ENCODE measurements at regions not wholly inside any gene's neighbourhood (a gene's known extent, or its start where the extent isn't known, plus 50 kb on each side); places are given as distances from the start of the nearest gene placed in this dataset.

DNA sequence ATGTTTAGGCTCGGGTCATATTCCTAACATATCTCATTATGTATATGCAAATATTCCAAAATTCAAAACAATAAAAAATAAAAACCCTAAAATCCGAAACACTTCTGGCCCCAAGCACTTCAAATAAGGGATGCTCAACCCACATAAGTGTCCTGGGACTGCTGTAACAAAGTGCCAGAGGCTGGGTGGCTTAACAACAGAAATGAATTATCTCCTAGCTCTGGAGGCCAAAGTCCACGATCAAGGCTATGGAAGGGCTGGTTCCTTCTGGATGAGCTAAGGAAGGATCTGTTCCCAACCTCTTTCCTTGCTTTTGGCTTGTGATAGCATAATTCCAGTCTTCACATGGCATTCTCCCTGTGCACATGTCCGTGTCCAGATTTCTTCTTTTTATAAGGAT, 181.6 kb upstream of the NFE2L3 start:
- FAIRE-seq (no peak), DNase-seq (ENCODE audit: insufficient read length) (no peak)
- TF ChIP-seq POLR2AphosphoS5 (IDR thresholded peaks at IDR 0.05; ENCODE audit: low read depth, low read length) (no peak), POLR2A (IDR thresholded peaks at IDR 0.05; ENCODE audit: low read depth, low read length) (no peak), TAF1 (IDR thresholded peaks at IDR 0.05; ENCODE audit: borderline replicate concordance, low read depth, low read length) (no peak)

DNA sequence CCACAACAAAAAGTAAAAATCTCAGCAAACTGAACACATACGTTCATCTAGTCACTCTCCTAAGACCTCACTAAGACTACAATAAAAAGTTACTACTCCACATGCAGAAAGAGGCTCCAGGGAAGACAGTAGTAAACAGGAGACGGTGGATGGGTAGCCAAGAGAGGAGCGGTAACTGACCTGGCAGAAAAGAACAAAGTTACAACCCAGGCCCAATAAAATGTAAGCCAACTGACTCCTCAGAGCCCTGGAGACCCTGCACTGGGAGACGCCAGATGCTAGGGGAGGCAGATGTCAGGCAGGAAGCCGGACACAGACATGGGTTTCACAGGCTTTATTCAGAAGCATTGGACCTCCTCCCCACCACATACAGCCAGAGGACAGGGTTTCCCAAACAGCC, 181.1 kb upstream of the NFE2L3 start:
- FAIRE-seq (no peak), DNase-seq (ENCODE audit: insufficient read length) (no peak)
- no peak for TF ChIP-seq POLR2AphosphoS5 (IDR thresholded peaks at IDR 0.05; ENCODE audit: low read depth, low read length)

DNA sequence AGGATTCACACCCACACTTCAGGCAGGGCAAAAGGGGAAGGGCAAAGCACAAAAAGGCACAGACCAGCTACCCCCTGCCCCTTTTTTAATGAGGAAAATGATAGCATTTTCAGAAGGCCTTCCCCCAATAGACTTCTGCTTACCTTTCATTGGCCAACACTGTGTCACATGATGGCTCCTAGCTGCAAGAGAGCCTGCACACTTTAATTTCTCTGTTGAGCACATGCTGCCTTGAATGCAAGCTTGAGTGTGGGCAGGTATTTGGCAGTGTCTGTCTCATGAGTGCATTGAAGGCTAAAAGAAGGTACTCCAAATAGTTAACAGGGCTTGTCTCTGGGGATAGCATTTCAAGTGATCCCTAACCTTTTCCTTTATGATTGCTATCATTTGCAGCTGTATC, 175.4 kb upstream of the NFE2L3 start:
- TF ChIP-seq TAF1 (IDR thresholded peaks at IDR 0.05; ENCODE audit: borderline replicate concordance, low read depth, low read length): no peak
- no peak for TF ChIP-seq POLR2A (IDR thresholded peaks at IDR 0.05; ENCODE audit: low read depth, low read length)
- no peak for TF ChIP-seq POLR2AphosphoS5 (IDR thresholded peaks at IDR 0.05; ENCODE audit: low read depth, low read length)
- FAIRE-seq: no peak

DNA sequence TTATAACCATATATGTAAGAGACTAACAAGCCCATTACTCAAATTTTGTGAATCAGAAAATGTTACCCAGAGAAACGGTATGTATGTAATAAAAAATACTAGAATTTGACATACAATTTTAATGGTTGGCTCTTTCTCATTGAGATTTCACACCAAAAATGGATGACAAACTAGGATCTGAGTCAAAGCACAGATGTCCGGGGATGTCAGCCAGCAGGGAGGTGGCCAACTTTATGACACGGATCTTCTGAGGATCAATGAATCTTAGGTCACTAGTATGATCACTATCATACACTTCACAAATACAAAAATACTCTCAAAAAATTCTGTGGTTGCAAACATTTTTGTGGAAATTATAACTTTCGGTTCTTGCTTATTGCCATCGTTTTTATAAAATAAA, 173.5 kb upstream of the NFE2L3 start:
- no peak for TF ChIP-seq POLR2AphosphoS5 (IDR thresholded peaks at IDR 0.05; ENCODE audit: low read depth, low read length)
- TF ChIP-seq POLR2A (IDR thresholded peaks at IDR 0.05; ENCODE audit: low read depth, low read length): no peak
- TF ChIP-seq TAF1 (IDR thresholded peaks at IDR 0.05; ENCODE audit: borderline replicate concordance, low read depth, low read length): no peak
- FAIRE-seq (no peak), DNase-seq (ENCODE audit: insufficient read length) (no peak)

More for the DNA sequence above, 175.4 kb upstream of the NFE2L3 start:
- DNase-seq (ENCODE audit: insufficient read length): no peak

DNA sequence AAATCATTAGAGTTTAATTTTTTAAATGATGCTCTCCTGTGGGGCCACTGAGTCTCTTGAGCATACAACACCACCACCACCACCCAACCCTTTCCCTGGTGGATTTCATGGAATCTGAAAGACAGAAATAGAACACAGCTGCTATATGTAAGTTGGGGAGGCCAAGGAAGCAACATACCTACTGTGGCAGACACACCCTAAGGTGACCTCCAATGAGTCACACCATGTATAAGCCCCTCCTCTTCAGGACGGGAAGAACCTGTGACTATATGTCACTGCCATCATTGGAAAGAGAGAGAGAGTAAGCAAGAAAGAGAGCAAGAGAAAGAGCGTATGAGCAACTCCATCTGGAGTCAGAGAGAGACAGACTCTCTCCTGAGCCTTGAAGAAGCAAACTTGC, 172.4 kb upstream of the NFE2L3 start:
- TF ChIP-seq POLR2AphosphoS5 (IDR thresholded peaks at IDR 0.05; ENCODE audit: low read depth, low read length) (no peak), TAF1 (IDR thresholded peaks at IDR 0.05; ENCODE audit: borderline replicate concordance, low read depth, low read length) (no peak), POLR2A (IDR thresholded peaks at IDR 0.05; ENCODE audit: low read depth, low read length) (no peak)
- no peak for DNase-seq (ENCODE audit: insufficient read length)
- FAIRE-seq: no peak

DNA sequence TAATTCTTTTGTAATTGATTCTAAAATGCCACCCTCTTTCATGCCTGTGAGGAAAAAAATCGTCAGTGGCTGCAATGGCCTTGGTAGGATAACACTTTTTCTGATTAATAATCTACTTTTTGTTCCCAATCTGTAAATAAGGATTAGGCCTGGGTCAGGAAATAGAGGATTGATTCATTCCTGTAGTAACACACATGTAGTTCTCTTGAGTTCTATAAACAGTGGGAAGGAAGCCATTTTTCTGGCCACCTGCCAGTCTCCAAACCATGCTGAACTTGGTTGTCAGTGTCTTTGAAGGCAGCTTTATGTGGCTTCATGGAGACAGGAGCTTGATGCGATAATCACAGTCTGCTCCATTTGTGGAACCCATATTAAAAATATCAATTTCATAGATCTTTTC, 169.3 kb upstream of the NFE2L3 start:
- no peak for FAIRE-seq
- no peak for TF ChIP-seq POLR2AphosphoS5 (IDR thresholded peaks at IDR 0.05; ENCODE audit: low read depth, low read length)
- no peak for TF ChIP-seq POLR2A (IDR thresholded peaks at IDR 0.05; ENCODE audit: low read depth, low read length)
- TF ChIP-seq TAF1 (IDR thresholded peaks at IDR 0.05; ENCODE audit: borderline replicate concordance, low read depth, low read length): no peak

DNA sequence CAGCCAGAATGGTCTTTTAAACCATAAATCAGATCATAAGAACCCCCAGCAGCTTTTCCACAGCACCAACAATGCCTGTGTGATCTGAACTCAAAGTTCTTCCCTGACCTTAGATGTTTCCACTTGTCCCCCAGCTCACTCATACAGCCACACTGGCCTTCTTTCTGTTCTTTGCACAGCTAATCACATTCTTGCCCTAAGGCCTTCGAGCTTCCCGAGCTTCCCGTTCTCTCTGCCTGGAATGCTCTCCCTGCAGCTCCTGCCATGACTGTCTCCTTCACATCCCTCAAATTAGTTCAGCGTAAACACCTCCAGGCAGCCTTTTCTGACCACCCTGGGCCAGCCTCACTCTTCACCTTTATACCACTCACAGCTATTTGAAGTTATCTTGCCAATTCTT, 166.8 kb upstream of the NFE2L3 start:
- no peak for FAIRE-seq
- no peak for DNase-seq (ENCODE audit: insufficient read length)
- no peak for TF ChIP-seq POLR2AphosphoS5 (IDR thresholded peaks at IDR 0.05; ENCODE audit: low read depth, low read length)

More for the DNA sequence above, 169.3 kb upstream of the NFE2L3 start:
- no peak for DNase-seq (ENCODE audit: insufficient read length)

DNA sequence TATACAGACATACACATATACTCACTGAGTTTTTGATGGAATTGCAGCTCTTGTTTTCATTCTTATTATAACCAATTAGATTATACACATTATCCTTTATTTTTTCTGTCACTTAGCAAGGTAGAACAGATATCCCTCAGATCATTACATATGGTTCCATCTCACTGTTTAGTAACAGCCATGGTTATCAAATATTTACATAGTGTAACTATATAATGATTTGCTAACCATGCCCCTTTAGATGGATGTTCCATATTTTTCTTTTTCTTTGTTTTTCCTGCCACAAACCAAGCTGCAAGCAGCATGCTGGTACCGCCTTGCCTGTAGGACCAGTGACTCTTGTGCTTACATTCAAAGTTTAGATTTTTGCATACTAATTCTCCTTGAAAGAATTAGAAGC, 163.4 kb upstream of the NFE2L3 start:
- DNase-seq (ENCODE audit: insufficient read length): no peak

DNA sequence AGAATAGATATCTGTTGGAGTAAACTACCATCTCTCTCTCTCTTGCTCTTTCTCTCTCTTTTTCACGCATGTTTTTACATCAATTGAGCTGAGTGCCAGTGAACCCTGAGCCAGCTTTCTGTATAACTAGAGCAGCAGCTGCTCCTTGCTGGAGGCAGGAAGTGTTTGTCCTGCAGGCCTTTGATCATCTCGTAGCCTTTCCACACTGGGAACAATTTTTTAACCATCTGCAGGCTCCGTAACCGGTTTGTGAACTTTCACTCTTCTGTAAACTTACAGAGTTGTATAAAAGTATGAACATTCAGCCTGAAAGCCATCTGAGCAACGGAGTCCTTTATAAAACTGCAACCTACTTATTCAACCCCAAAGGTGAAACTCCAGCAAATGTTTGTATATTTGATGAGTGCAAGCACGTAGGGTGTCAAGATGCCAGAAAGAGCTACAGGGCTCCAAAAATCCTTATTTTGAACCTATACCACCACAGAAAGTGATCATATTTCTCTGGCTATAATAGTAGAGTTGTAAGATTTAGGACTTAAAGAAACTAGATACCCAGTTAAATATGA, 162.8 kb upstream of the NFE2L3 start:
- FAIRE-seq: no peak
- DNase-seq (ENCODE audit: insufficient read length): no peak

More for the DNA sequence above, 163.4 kb upstream of the NFE2L3 start:
- no peak for FAIRE-seq
- TF ChIP-seq POLR2AphosphoS5 (IDR thresholded peaks at IDR 0.05; ENCODE audit: low read depth, low read length) (no peak), TAF1 (IDR thresholded peaks at IDR 0.05; ENCODE audit: borderline replicate concordance, low read depth, low read length) (no peak), POLR2A (IDR thresholded peaks at IDR 0.05; ENCODE audit: low read depth, low read length) (no peak)

DNA sequence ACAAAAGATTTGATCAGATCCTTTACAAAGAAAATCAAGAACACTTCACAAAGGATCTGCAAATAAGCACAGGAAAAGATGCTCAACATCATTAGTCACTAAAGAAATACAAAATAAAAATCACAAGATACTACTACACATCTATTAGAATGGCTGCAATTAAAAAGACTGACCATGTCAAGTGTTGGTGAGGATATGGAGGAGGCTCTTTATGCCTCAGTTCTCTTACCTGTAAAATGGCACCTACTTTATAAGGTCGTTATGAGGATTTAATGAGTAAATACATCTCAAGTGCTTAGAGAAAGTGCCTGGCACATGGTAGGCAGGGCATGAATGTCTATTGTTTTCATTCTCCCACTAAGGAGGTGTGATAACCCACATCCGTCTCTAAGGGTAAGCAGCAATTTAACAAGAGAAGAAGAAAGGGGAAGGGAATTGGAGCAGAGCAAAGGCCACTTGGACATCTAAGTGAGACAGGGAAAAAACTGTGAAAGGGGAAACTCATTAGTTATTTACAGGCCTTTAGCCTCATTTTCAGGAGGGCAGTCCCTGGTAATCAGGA, 157.5 kb upstream of the NFE2L3 start:
- no peak for FAIRE-seq
- no peak for DNase-seq (ENCODE audit: insufficient read length)
- TF ChIP-seq POLR2A (IDR thresholded peaks at IDR 0.05; ENCODE audit: low read depth, low read length) (no peak), TAF1 (IDR thresholded peaks at IDR 0.05; ENCODE audit: borderline replicate concordance, low read depth, low read length) (no peak), POLR2AphosphoS5 (IDR thresholded peaks at IDR 0.05; ENCODE audit: low read depth, low read length) (no peak)

More for the DNA sequence above, 162.8 kb upstream of the NFE2L3 start:
- TF ChIP-seq POLR2AphosphoS5 (IDR thresholded peaks at IDR 0.05; ENCODE audit: low read depth, low read length): no peak
- no peak for TF ChIP-seq POLR2A (IDR thresholded peaks at IDR 0.05; ENCODE audit: low read depth, low read length)
- no peak for TF ChIP-seq TAF1 (IDR thresholded peaks at IDR 0.05; ENCODE audit: borderline replicate concordance, low read depth, low read length)

DNA sequence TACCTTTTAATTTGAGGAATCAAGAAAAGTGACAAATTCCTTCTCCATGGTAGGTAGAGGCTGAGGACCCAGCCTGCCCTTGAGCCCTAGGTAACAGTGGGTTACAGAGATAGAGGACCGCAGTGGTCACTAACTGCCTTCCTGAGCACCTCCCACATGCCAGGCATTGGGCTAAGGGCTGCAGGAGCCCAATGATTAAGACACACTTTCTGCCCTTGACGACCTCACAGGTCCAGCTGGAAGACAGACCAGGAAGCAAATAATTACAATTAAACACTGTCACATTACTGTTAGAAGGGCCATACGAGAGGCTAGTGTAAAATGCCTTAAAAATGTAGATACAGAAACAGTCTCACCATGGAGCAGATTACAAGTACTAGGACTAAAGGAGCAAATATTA, 156.8 kb upstream of the NFE2L3 start:
- TF ChIP-seq POLR2AphosphoS5 (IDR thresholded peaks at IDR 0.05; ENCODE audit: low read depth, low read length) (no peak), POLR2A (IDR thresholded peaks at IDR 0.05; ENCODE audit: low read depth, low read length) (no peak), TAF1 (IDR thresholded peaks at IDR 0.05; ENCODE audit: borderline replicate concordance, low read depth, low read length) (no peak)
- DNase-seq (ENCODE audit: insufficient read length): no peak
- FAIRE-seq: no peak

DNA sequence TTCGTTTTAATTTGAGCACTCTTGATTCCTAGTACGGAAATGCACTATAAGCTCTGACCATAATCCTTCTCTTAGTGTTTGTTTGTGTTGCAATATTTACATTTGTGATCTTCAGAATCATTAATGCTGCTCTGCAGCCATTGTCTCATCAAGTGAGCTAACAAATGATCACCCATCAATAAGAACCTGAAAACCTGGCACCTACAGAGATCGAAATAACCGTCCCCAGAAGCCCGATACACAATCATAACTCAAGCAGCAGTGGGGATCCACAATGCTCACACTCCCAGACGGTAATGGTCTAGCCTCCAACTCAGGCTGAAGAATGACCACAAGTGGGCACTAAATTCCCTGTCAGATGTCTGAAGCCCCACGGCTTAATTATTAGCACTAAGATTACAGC, 156.0 kb upstream of the NFE2L3 start:
- DNase-seq (ENCODE audit: insufficient read length): no peak
- TF ChIP-seq POLR2A (IDR thresholded peaks at IDR 0.05; ENCODE audit: low read depth, low read length) (no peak), POLR2AphosphoS5 (IDR thresholded peaks at IDR 0.05; ENCODE audit: low read depth, low read length) (no peak), TAF1 (IDR thresholded peaks at IDR 0.05; ENCODE audit: borderline replicate concordance, low read depth, low read length) (no peak)
- no peak for FAIRE-seq

DNA sequence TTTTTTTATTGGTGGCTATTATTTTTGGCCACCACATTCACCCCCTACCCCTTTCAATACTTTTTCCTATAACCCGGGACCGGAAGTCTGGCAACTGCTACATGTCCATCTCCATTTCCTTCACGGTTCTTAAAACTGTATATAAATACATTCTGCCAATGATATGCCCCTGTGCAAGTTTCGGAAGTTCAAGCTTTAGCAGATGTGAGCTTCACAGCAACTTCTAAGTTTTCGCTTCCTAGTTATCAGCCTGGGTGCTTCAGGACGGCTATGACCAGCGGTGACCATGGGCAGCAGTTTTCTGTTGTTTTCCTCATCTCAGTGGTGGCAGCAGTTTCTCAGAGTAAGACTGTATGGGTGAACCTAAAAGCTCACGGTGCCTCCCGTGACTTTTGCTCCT, 153.5 kb upstream of the NFE2L3 start:
- TF ChIP-seq TAF1 (IDR thresholded peaks at IDR 0.05; ENCODE audit: borderline replicate concordance, low read depth, low read length): no peak
- FAIRE-seq: no peak
- DNase-seq (ENCODE audit: insufficient read length): no peak
